GM21529 (cell line): ENCODE measurements at regions not wholly inside any gene's neighbourhood (a gene's known extent, or its start where the extent isn't known, plus 50 kb on each side); places are given as distances from the start of the nearest gene placed in this dataset.
"Not testable (repeated sequence)": the region's sequence is repeated elsewhere in the genome, so short reads cannot be mapped to it uniquely, and the experiment has no call there.

ENCODE experiments used
- ATAC-seq: cut with Tn5 transposase; IDR thresholded peaks from one replicate; pipeline ENCODE4 v1.9.1; 2021; ENCODE audit not compliant: unreplicated experiment

DNA sequence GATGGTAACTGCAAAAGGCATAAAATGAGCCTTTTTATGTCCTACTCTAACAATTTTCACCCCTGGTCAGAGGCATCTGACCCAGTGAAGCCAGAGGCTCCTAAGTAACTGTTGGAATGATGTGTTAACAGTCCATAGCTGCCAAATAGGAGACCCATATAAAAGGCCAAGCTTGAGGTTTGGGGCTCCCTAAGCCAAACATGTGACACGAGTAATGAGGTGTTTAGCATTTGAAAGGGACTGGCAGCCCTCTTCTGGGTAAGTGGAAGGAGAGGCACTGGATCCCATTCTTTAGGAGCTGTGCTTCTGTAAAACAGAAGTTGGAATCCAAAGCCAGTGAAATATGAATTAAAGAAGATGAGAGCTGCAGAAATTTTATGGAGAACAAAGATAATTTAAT, 100.6 kb upstream of the PNPLA4 start:
- no peak for ATAC-seq

DNA sequence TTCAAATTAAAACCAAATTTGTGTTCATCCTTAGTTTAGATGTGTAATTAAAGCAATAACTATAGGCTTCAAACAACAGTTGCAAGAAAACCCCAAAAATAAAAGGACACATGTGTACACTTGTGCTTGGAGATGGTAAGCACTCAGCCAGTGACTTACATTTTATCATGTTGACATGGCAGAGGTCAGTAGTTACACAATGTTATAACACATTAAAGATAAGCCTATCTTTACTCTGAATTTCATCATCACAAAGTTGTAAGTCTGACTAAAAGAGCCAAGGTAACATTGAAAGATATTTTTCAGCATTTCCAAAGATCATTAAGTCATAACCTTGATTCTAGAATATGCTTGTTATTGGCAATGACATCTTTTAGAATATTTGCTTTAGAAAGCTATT, 98.5 kb upstream of the PNPLA4 start:
- ATAC-seq = no peak

DNA sequence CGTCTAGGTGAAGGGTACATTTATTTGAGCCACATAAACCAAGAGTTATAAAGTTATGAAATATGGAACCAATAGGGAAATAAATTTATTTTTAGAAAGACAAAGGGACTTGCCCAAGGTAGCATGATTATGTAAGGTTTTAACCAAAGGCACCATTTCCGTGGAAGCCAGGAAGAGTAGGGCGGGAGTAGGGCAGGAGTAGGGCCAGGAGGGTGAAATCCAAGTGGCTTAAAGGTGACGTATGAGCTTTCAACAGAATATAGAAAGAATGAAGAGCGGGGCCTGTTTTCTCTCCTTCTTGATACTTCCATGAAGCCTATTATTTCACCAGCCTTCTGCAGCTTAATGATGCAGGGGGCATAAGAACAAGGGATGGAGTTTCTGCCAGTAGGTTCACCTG, 91.7 kb upstream of the PNPLA4 start:
- no peak for ATAC-seq

DNA sequence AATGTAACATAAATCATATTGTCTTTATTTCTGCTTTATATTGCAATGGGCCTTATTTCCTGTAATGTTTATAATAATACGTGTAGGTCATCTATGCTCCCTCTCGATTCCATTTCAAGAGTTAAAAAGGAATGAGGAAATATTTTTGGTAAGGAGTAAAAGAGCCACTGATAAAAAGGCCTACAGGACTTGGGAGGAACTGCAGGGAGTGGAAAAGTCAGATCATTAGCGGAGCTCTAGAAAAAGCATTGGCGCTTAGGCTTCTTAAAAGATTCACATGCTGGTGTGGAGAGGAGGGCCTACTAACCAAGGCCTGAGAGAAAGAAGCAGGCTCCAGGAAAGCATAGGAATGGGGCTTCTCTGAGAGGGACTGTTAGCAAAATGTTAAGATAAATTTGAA, 82.9 kb upstream of the PNPLA4 start:
- ATAC-seq = no peak

DNA sequence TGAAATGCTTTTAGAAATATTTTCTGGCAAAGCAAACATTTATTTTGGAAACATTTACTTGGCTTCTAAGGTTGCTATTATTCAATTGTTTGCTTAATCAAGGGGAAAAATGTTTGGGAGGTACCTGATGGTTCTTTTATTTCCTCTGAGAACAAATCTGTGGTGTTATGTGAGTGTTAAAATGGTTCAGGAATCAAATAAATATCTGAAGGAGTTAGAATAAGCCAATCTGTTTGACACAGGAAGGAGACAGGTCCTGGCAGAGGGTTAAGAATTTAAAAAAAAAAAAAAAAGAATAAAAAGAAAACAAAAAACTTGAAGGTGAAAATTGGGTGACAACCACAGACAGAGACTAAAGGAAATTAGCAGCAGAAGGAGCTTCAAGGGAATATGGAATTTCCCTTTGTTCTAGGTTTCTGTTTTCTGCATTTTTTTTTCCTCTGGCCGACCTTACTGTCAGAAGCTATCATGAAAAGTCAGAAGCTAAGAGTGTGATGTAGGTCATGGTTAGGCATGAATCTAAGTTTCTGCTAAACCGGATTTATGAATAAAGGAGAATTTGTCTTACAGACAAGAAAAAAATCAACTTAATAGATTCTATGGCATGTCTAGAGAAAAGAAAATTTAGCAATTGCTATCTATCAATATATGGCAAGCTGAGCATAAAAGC, 78.6 kb upstream of the PNPLA4 start:
- ATAC-seq = no peak

DNA sequence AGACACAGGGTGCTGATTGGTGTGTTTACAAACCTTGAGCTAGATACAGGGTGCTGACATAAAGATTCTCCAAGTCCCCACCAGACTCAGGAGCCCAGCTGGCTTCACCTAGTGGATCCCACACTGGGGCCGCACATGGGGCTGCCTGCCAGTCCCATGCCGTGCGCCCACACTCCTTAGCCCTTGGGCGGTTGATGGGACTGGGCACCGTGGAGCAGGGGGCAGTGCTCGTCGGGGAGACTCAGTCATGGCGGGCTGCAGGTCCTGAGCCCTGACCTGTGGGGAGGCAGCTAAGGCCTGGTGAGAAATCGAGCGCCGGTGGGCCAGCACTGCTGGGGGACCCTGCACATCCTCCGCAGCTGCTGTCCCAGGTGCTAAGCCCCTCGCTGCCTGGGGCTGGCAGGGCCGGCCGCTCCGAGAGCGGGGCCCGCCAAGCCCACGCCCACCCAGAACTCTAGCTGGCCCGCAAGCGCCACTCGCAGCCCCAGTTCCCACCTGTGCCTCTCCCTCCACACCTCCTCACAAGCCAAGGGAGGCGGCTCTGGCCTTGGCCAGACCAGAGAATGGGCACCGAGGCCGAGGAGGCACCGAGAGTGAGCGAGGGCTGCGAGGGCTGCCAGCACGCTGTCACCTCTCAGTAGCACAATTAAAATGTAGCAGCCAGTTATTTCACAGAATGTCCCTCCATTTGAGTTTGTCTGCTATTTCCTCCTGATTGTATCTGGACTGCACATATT, 76.1 kb upstream of the PNPLA4 start:
- no peak for ATAC-seq

DNA sequence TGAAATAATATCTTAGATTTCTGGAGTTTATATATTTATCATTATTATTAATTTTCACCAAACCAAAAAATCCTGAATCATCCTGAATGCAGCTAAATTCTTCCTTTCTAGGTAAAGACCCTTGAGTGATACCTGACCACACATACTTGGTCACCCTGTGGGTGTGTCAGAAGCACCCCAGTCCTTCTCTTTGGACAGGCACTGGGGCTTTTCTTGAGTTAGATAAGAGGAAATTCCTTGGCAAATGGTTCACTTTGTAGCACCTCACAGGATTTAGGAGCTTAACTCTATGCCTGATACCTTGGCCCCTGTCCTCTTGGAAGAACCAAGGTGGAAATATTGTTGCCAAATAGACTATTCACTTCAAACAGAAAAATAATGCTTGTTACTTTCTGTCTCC, 69.6 kb upstream of the PNPLA4 start:
- ATAC-seq = no peak

DNA sequence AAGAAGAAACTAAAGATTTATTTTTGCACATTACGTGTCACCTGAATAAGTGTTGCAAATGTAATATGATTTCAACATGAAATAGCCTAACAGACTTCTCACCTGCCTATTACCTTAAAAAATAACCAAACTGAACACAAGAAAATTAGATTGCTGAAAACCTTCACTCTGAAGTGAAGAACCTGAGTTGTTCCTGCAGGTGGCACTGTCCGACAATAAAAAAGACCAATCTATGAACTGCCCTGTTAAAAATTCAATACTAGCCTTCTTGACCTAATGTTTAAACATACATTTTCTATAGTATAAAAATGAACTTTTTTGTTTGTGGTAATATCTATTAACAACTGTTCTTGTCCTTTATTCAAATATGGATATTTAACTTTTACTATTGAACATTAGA, 69.2 kb upstream of the PNPLA4 start:
- ATAC-seq = peak; percentile 81

DNA sequence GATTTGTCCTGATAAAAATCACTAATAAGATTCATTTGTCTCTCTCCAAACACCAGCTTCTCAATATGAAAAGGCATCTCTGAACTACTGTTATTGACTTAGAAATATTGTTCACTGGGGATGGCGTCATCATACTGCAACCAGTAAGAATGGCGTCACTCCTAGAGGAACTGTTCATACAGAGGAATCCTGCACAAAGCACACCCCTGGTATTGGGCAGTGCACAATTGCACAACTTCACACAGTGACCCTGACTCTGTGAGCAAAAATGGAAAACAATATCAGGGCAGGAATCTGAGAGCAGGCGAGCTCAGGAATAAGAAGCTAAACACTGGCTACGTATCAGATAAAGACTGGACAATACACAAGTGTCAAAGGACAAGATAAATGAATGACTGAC, 66.7 kb upstream of the PNPLA4 start:
- ATAC-seq = no peak

DNA sequence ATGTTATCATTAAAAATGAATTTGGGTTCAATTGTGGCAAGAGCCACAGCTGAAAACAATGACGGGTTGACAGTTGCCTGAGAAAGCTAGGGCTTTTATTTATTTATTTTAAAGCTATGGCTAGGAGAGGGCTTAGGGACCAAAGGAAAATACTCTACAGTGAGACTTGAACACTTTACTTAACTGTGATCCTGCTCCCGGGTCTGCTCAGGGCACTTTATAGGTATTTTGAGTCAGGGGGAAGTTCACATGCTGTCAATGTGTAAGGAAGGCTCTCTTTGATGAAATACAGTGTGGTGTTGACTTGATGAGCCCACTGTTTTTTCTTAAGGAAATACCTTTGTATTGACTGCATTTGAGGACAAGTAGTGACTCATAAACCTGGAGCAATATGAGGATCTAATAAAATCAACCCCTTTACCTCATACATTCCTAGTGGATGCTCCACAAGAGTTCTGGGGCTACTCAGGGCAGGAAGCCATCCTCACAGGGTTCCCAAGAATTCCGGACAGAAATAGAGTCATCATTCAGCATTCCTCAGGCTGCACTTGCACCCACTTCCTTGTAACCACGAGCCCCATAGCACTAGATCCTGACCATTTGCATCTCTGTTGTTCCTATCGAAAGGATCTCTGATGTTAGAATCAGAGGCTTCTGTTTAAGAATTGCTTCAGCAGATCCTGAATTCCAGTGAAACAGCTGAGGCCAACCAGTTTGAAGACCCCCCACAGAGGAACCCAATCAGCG, 61.0 kb upstream of the PNPLA4 start:
- not testable (repeated sequence) for ATAC-seq

DNA sequence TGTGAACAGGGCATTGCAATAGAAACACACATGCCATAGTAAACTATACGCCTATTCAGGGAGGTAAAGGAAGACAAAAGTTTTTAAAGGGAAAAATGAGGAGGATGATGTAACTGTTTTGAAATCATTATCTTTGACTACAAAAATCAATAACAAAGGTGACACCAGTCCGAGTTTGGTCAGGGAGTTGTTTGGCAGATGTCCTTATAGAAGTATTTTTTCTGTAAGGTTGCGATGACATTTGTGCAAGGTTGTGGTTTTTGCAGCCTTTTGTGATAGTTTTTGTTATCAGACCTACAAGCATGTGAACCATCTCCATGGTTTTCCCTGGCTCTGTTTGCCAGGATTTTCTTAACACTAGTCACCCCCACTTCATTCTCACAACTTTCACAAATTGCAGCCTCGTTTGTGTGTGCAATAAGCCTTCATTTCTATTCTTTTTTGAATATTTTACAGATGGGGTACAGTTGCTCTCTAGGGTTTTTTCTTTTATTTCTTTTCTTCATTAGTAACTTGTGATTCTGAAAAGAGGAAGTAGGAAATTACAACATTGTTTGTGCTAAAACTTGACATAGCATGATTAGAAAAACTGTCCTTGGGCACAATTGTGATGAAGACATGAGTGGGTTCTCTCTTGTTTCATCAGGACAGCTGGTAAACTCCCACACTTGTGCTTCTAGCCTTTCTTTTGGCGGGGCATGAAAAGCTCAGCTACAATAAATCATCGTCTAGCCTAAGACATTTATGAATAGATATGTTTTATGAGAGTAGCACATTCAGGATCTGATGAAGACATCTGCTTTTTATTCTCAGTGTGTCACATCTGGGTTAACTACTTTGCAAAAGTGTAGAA, 60.2 kb upstream of the PNPLA4 start:
- peak; percentile 78 for ATAC-seq

DNA sequence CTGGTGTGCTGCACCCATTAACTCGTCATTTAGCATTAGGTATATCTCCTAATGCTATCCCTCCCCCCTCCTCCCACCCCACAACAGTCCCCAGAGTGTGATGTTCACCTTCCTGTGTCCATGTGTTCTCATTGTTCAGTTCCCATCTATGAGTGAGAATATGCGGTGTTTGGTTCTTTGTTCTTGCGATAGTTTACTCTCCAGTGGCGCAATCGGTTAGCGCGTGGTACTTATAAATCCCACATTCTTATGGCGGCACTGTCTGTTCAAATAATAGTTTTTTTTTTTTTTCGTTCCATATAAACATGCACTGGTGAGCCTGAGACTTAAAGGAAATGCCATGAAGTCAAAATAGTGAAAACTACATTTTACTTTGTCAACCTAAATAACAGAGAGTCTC, 59.5 kb upstream of the PNPLA4 start:
- ATAC-seq = not testable (repeated sequence)

DNA sequence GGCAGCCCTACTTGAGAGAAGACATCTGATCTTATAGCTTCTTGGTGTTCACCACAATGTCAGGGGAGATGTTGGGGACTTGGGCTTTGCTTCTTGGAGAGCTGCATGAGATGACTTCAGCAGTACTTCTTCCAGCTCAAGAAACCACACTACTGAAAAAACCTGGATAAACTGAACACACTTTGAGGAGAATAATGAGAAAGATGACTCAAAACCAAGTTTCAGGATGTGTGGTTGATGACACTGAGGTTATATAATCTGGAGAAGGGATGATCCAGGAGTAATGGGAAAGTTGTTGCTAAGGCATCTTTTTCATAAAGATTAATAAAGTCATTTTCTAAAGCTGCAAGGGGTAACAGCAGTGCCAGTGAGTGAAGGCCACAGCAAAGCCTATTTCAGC, 58.4 kb upstream of the PNPLA4 start:
- ATAC-seq = no peak

DNA sequence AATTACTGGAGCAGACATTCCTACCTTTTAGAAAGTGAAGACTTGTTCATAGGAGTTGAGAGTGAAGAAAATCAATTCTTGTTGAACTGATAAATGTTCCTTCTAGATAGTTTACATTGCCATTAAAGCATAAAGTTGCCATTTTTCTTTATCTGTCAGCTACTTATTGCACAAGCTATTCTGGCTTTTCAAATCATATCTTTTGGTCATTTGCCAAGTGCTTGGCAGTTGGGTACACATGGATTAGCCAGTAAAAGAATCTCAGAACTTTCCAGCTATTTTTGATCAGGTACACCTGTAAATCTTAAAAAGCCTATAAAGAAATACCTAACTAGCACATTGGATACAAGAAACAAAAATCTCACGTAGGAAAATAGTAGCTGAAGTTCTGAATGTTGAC, 56.4 kb upstream of the PNPLA4 start:
- no peak for ATAC-seq
